Suppressor macrophage treated with lipopolysaccharide for 4 hours (primary cell): ENCODE measurements at regions not wholly inside any gene's neighbourhood (a gene's known extent, or its start where the extent isn't known, plus 50 kb on each side); places are given as distances from the start of the nearest gene placed in this dataset.
"Not testable (repeated sequence)": the region's sequence is repeated elsewhere in the genome, so short reads cannot be mapped to it uniquely, and the experiment has no call there.

Experiments
- DNase-seq: peaks from one replicate; pipeline ENCODE4 v3.0.0-alpha.2; 2020

DNA sequence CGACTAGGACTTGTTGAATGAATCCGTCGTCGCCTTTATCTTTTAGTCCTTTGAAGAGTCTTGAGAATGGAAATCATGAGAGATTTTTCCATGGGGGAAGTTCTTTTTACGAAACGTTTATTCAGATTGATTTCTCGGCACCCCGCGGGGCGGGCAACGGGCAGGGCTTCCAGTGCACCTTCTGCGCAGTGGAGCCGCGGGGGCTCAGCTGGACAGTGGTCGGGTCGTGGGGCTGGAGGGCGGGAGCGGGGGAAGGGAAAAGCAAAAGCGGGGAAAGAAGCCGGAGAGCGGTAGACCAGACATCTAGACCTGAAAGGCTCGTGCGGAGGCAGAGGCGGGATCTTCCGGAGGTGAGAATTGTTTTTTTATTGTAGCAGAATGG, 103.0 kb downstream of the NBPF11 start:
- DNase-seq, result not testable (repeated sequence)

DNA sequence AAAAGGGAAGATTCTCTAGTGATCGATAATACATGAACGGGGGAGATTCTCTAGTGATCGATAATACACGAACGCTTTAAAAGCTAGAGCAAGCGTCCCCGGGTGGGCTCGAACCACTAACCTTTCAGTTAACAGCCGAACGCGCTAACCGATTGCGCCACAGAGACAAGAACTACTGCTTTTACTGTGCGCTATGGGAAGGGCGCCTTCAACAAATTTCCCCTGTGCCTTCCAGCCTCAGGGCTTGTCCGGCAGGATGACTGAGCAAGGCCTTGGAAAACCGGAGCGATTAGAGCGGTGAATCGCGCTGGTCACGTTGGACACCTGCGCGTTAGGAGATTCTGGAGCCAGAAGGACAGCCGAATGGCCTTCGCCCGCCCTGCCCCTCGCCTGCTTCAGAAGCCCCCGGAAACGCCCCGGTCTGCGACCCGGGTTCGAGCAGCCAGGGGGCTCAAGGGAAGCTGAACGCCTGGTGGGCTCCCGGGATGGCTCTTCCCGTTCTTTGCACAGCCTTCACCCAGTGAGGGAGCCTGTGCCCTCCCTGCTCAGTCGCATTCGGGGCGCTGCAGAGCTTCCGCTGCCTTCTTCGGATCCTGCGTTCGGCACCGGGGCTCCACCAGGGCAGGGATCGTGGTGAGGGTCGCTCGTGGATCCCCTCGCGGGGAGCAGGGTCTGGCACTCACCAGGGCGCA, 103.5 kb downstream of the NBPF11 start:
- DNase-seq, result peak; percentile 21

DNA sequence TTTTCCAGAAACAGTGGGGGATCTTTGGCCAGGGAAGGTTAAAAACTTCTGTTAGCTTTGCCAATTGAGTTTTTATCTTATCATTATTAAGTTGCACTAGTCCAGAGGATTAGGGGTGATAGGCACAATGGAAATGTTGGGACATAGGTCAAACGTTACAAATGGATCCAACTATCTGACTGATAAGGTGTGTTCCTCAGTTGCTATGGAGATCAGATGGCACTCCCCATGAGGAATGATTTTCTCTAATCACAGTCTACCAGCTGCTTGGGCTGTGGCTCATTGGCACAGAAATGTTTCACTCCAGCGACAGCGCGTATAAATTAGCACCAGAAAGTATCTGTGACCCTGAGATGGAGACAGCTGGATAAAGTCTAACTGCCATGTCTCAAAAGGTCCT, 106.2 kb downstream of the NBPF11 start:
- DNase-seq, result peak; percentile 2

DNA sequence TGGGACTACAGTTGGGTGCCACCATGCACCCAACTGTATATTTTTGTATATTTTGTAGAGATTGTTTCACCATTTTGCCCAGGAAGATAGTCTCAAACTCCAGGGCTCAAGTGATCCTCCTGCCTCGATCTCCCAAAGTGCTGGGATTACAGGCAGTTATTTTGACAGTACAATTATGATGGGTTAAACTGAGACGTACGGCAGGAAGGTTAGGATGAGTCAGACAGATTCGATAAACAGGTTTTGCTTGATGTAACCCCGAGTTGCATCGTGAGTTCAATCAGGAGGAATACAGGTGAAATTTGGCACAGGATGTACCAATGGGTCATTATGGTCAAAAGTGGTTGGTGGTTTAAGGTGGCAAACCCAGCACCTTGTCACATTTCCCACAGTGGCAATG, 107.6 kb downstream of the NBPF11 start:
- DNase-seq, result not testable (repeated sequence)
